ENCODE measurements at regions not wholly inside any gene's neighbourhood (a gene's known extent, or its start where the extent isn't known, plus 50 kb on each side); places are given as distances from the start of the nearest gene placed in this dataset.

GRCh38 chr12:75650595-75651341 is 139.4 kb upstream of the KRR1 start:
- TF ChIP-seq TAF15 (IDR thresholded peaks at IDR 0.05; ENCODE audit: low read depth, low read length): no peak
- TF ChIP-seq TFAM (CRISPR knock-in tag; conservative IDR thresholded peaks at IDR 0.05): no peak
- no peak for TF ChIP-seq NCOA6 (IDR thresholded peaks at IDR 0.05)
- TF ChIP-seq USF2 (CRISPR knock-in tag; IDR thresholded peaks at IDR 0.05): no peak
